Panc1 (cell line): ENCODE measurements at regions not wholly inside any gene's neighbourhood (a gene's known extent, or its start where the extent isn't known, plus 50 kb on each side); places are given as distances from the start of the nearest gene placed in this dataset.

ENCODE experiments used
- ATAC-seq: fragments of 200-7000 bp; cut with Tn5 transposase; 2 replicates; pipeline ENCODE4 v1.9.1; 2020; ENCODE audit warnings: mild to moderate bottlenecking, moderate library complexity
- BruUV-seq: library from RNA; stranded (reverse); fragments of 400-500 nt; replicated peaks from 2 replicates; lab custom pipeline; 2021; lab: Mats Ljungman, UMichigan
- CTCF ChIA-PET: fragments of 300-600 bp; sonication (Branson Sonifier 250); formaldehyde crosslinking; loops from one replicate; lab custom pipeline; 2022; ENCODE audit warnings: antibody characterized with exemption; lab: Charles Lee
- POLR2A ChIA-PET: fragments of 300-600 bp; sonication (Branson Sonifier 250); formaldehyde crosslinking; loops from one replicate; lab custom pipeline; 2022; ENCODE audit warnings: antibody characterized with exemption; lab: Charles Lee
- DNase-seq: peaks from one replicate; pipeline ENCODE4 v3.0.0-alpha.2; 2010; ENCODE audit warnings: low read depth, low spot score
- H3K27ac ChIP-seq: 2 replicates; pipeline ENCODE4 v1.5.1; 2011; ENCODE audit warnings: mild to moderate bottlenecking, low read length, inconsistent platforms
- H3K27me3 ChIP-seq: fragments of 200-500 bp; sonication (Bioruptor generic); 2 replicates; pipeline ENCODE4 v1.6.0; 2014; ENCODE audit warnings: low read length, inconsistent platforms; ENCODE audit not compliant: control insufficient read depth, insufficient read depth
- H3K36me3 ChIP-seq: fragments of 200-500 bp; sonication (Bioruptor generic); 2 replicates; pipeline ENCODE4 v1.5.1; 2014; ENCODE audit warnings: inconsistent platforms, mild to moderate bottlenecking, low read length, moderate library complexity; ENCODE audit not compliant: control insufficient read depth, insufficient read depth
- H3K4me1 ChIP-seq: 2 replicates; pipeline ENCODE4 v1.5.1; 2011; ENCODE audit warnings: inconsistent platforms, mild to moderate bottlenecking, low read length, moderate library complexity; ENCODE audit not compliant: control insufficient read depth, insufficient read depth
- H3K4me3 ChIP-seq, 2 experiments: 2 replicates each; pipeline ENCODE4 v1.5.1; 2011 to 2012; ENCODE audit warnings: low read depth in 2 of 2, low read length in 2 of 2, mild to moderate bottlenecking in 2 of 2, inconsistent platforms in 1 of 2, moderate library complexity in 1 of 2
- H3K9me3 ChIP-seq: fragments of 200-500 bp; sonication (Bioruptor generic); 2 replicates; pipeline ENCODE4 v1.5.1; 2014; ENCODE audit warnings: low read depth, mild to moderate bottlenecking, inconsistent platforms, low read length, moderate library complexity; ENCODE audit not compliant: control insufficient read depth, insufficient read depth
- CTCF ChIP-seq: fragments of 450-650 bp; IDR thresholded peaks from 2 replicates; pipeline ENCODE4 v1.5.1; 2017; ENCODE audit warnings: mild to moderate bottlenecking
- POLR2AphosphoS5 ChIP-seq: IDR thresholded peaks from 2 replicates; pipeline ENCODE4 v1.6.1; 2012; ENCODE audit warnings: mild to moderate bottlenecking, low read depth, low read length, moderate library complexity
- SIN3A ChIP-seq: IDR thresholded peaks from 2 replicates; pipeline ENCODE4 v1.6.1; 2012; ENCODE audit warnings: low read depth, mild to moderate bottlenecking, low read length, moderate library complexity, borderline replicate concordance; ENCODE audit not compliant: insufficient read depth
- TCF7L2 ChIP-seq: IDR thresholded peaks from 2 replicates; pipeline ENCODE4 v1.6.1; 2011; ENCODE audit warnings: mild to moderate bottlenecking, low read depth, low read length, inconsistent platforms
- in situ Hi-C: cut with HindIII; loops from 2 replicates; pipeline ENCODE4 v1.10.0; 2016; ENCODE audit warnings: low sequenced_read_pairs, low pct_unique_long_range_greater_than_20kb
- intact Hi-C: fragments of 100-400 bp; cut with micrococcal nuclease; formaldehyde crosslinking; loops from one replicate; pipeline ENCODE4 v1.10.0; 2022; ENCODE audit not compliant: unreplicated experiment
- TF ChIP-seq, protein P1 (sequence below), 2 experiments: IDR thresholded peaks; 2 replicates each; pipeline ENCODE4 v1.6.1; 2011 to 2012; ENCODE audit warnings: low read depth in 2 of 2, control low read depth in 1 of 2, low read length in 1 of 2, mild to moderate bottlenecking in 1 of 2, moderate library complexity in 1 of 2; ENCODE audit not compliant: insufficient read depth in 1 of 2

DNA sequence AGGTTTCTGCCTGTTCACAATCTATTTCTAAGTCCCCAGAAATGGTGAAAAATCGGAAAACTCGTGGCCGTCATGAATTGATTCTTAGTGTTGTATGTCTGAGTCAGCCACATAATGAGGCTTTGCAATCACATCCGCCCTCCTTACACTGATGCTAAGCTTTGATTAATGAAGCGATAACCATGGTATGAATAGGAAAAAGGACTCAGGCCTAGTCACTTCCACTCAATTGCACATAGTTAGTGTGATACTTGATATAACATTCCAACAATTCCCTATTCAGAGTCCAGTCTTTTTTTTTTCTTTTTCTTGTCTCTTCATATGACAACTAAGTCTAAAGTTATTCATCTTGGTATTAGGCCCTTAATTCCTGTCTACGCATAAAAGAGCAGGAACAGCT lies 1231.0 kb downstream of the VRK1 start:
- in situ Hi-C loops (no loop called here), intact Hi-C loops (no loop called here)
- DNase-seq (no peak), ATAC-seq (no peak)
- Histone ChIP-seq H3K9me3 (no peaks in the 10 kb centered on the region), H3K4me1 (no peaks in the 10 kb centered on the region), H3K4me3 (no peak overlapping the region), H3K27me3 (no peaks in the 10 kb centered on the region), H3K27ac (no peak overlapping the region), H3K36me3 (no peaks in the 10 kb centered on the region)
- ChIA-PET POLR2A (no interaction called here), CTCF (no interaction called here)
- no TSS peak for BruUV-seq
- TF ChIP-seq POLR2AphosphoS5 (no peak), CTCF (no peak), TCF7L2 (no peak), SIN3A (no peak)
- TF ChIP-seq, protein P1, sequence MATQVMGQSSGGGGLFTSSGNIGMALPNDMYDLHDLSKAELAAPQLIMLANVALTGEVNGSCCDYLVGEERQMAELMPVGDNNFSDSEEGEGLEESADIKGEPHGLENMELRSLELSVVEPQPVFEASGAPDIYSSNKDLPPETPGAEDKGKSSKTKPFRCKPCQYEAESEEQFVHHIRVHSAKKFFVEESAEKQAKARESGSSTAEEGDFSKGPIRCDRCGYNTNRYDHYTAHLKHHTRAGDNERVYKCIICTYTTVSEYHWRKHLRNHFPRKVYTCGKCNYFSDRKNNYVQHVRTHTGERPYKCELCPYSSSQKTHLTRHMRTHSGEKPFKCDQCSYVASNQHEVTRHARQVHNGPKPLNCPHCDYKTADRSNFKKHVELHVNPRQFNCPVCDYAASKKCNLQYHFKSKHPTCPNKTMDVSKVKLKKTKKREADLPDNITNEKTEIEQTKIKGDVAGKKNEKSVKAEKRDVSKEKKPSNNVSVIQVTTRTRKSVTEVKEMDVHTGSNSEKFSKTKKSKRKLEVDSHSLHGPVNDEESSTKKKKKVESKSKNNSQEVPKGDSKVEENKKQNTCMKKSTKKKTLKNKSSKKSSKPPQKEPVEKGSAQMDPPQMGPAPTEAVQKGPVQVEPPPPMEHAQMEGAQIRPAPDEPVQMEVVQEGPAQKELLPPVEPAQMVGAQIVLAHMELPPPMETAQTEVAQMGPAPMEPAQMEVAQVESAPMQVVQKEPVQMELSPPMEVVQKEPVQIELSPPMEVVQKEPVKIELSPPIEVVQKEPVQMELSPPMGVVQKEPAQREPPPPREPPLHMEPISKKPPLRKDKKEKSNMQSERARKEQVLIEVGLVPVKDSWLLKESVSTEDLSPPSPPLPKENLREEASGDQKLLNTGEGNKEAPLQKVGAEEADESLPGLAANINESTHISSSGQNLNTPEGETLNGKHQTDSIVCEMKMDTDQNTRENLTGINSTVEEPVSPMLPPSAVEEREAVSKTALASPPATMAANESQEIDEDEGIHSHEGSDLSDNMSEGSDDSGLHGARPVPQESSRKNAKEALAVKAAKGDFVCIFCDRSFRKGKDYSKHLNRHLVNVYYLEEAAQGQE (IDR thresholded peaks at IDR 0.05; ENCODE audit: insufficient read depth in 1 of 2, low read depth in 2 of 2, low read length in 1 of 2): no peak

- H3K4me3 ChIP-seq: no peak overlapping the region
- no peaks in the 10 kb centered on the region for H3K27me3 ChIP-seq
- intact Hi-C loops: no loop called here
- in situ Hi-C loops: no loop called here
- CTCF ChIA-PET: no interaction called here
- no peaks in the 10 kb centered on the region for H3K36me3 ChIP-seq
- POLR2A ChIA-PET: no interaction called here
- H3K4me1 ChIP-seq: no peaks in the 10 kb centered on the region
- no peaks in the 10 kb centered on the region for H3K9me3 ChIP-seq
- ATAC-seq (no peak), DNase-seq (no peak)
- BruUV-seq: no TSS peak
- H3K27ac ChIP-seq: no peak overlapping the region
- TF ChIP-seq CTCF: no peak
- no peak for TF ChIP-seq POLR2AphosphoS5
- TF ChIP-seq, protein P1 (IDR thresholded peaks at IDR 0.05; ENCODE audit: insufficient read depth in 1 of 2, low read depth in 2 of 2, low read length in 1 of 2): no peak
- no peak for TF ChIP-seq SIN3A
- TF ChIP-seq TCF7L2: no peak
Observed at GRCh38 chr14:98035396-98035795, 1236.6 kb downstream of the BCL11B start.
